ENCODE measurements at regions not wholly inside any gene's neighbourhood (a gene's known extent, or its start where the extent isn't known, plus 50 kb on each side); places are given as distances from the start of the nearest gene placed in this dataset.

- Histone ChIP-seq H3K4me1 (ENCODE audit: insufficient read depth, low read length, severe bottlenecking) (peaks cover 2% of the 10 kb centered on the region), H3K27me3 (ENCODE audit: insufficient read depth, low read length) (no peaks in the 10 kb centered on the region), H3K4me2 (ENCODE audit: low read length) (no peak overlapping the region), H3F3A (ENCODE audit: insufficient read depth, low read length) (no peaks in the 10 kb centered on the region), H3K79me2 (ENCODE audit: insufficient read depth, low read length) (no peaks in the 10 kb centered on the region), H3K4me3 (ENCODE audit: low read depth, low read length, poor library complexity, severe bottlenecking) (no peak overlapping the region), H3K27ac (ENCODE audit: low read depth, low read length, poor library complexity, severe bottlenecking) (no peak overlapping the region), H4K20me1 (ENCODE audit: insufficient read depth, low read length) (no peaks in the 10 kb centered on the region), H3K9me3 (ENCODE audit: low read length) (no peaks in the 10 kb centered on the region), H3K9ac (ENCODE audit: low read length) (no peak overlapping the region), H3K9me2 (ENCODE audit: low read depth, low read length) (no peaks in the 10 kb centered on the region), H3K36me3 (ENCODE audit: insufficient read depth, low read length) (no peaks in the 10 kb centered on the region), H2AFZ (ENCODE audit: low read length) (no peak overlapping the region)
- no peak for TF ChIP-seq EZH2 (IDR thresholded peaks at IDR 0.05; ENCODE audit: borderline replicate concordance, low read length)
- no peak for TF ChIP-seq CTCF (IDR thresholded peaks at IDR 0.05; ENCODE audit: low read length)
Measured at GRCh38 chr2:133959066-133959465, 294.8 kb upstream of the MGAT5 start.

GRCh38 chr2:133966720-133967304 is 287.1 kb upstream of the MGAT5 start:
- no peaks in the 10 kb centered on the region for H3K27me3 ChIP-seq (ENCODE audit: insufficient read depth, low read length)

GRCh38 chr2:133967326-133967725 is 286.5 kb upstream of the MGAT5 start:
- Histone ChIP-seq H3K9ac (ENCODE audit: low read length) (no peak overlapping the region), H3K27ac (ENCODE audit: low read depth, low read length, poor library complexity, severe bottlenecking) (no peak overlapping the region), H4K20me1 (ENCODE audit: insufficient read depth, low read length) (no peaks in the 10 kb centered on the region), H3F3A (ENCODE audit: insufficient read depth, low read length) (no peaks in the 10 kb centered on the region), H3K4me3 (ENCODE audit: low read depth, low read length, poor library complexity, severe bottlenecking) (no peak overlapping the region), H3K4me2 (ENCODE audit: low read length) (no peak overlapping the region), H3K36me3 (ENCODE audit: insufficient read depth, low read length) (no peaks in the 10 kb centered on the region), H3K27me3 (ENCODE audit: insufficient read depth, low read length) (no peaks in the 10 kb centered on the region), H3K9me3 (ENCODE audit: low read length) (no peaks in the 10 kb centered on the region), H3K4me1 (ENCODE audit: insufficient read depth, low read length, severe bottlenecking) (no peaks in the 10 kb centered on the region), H3K79me2 (ENCODE audit: insufficient read depth, low read length) (no peaks in the 10 kb centered on the region), H3K9me2 (ENCODE audit: low read depth, low read length) (no peaks in the 10 kb centered on the region), H2AFZ (ENCODE audit: low read length) (no peak overlapping the region)
- TF ChIP-seq CTCF (IDR thresholded peaks at IDR 0.05; ENCODE audit: low read length): no peak
- TF ChIP-seq EZH2 (IDR thresholded peaks at IDR 0.05; ENCODE audit: borderline replicate concordance, low read length): no peak

More at GRCh38 chr2:133966720-133967304, 287.1 kb upstream of the MGAT5 start:
- no peak overlapping the region for H3K27ac ChIP-seq (ENCODE audit: low read depth, low read length, poor library complexity, severe bottlenecking)
- no peaks in the 10 kb centered on the region for H3K36me3 ChIP-seq (ENCODE audit: insufficient read depth, low read length)
- no peaks in the 10 kb centered on the region for H3K4me1 ChIP-seq (ENCODE audit: insufficient read depth, low read length, severe bottlenecking)
- no peak overlapping the region for H3K9ac ChIP-seq (ENCODE audit: low read length)
- no peak overlapping the region for H3K4me2 ChIP-seq (ENCODE audit: low read length)
- no peak overlapping the region for H3K4me3 ChIP-seq (ENCODE audit: low read depth, low read length, poor library complexity, severe bottlenecking)
- no peak overlapping the region for H2AFZ ChIP-seq (ENCODE audit: low read length)
- no peaks in the 10 kb centered on the region for H3K9me2 ChIP-seq (ENCODE audit: low read depth, low read length)
- TF ChIP-seq CTCF (IDR thresholded peaks at IDR 0.05; ENCODE audit: low read length) (no peak), EZH2 (IDR thresholded peaks at IDR 0.05; ENCODE audit: borderline replicate concordance, low read length) (no peak)
- H3K79me2 ChIP-seq (ENCODE audit: insufficient read depth, low read length): no peaks in the 10 kb centered on the region
- no peaks in the 10 kb centered on the region for H3F3A ChIP-seq (ENCODE audit: insufficient read depth, low read length)
- no peaks in the 10 kb centered on the region for H4K20me1 ChIP-seq (ENCODE audit: insufficient read depth, low read length)
- no peaks in the 10 kb centered on the region for H3K9me3 ChIP-seq (ENCODE audit: low read length)
